ENCODE measurements at regions not wholly inside any gene's neighbourhood (a gene's known extent, or its start where the extent isn't known, plus 50 kb on each side); places are given as distances from the start of the nearest gene placed in this dataset.

DNA sequence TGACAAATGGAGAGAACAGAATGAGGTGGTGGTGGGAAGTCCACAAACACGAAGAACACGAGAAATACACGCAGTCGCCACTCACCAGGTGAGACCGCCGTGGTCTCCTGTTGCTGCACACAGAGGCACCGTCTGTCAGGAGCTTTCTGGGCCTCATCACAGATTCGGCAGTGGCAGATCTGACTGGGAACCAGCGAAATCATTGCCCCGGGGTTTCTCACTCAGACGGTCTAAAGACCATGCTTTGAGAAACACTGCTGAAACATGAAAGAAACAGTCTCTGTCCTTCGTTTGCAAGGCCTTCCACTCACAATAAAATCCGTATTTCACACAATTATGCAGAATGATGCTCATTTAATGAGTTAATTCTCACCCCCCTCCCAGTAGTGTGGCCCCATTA is 130.9 kb upstream of the AFDN start:
- WGBS, 2 donors = 95 to 96% methylated on average over 13 of the region's 13 CpGs
- Histone ChIP-seq H3K4me3 (no peak overlapping the region), H3K27me3 (no peaks in the 10 kb centered on the region), H3K36me3 (no peaks in the 10 kb centered on the region), H3K27ac (no peak overlapping the region), H3K9me3 (no peaks in the 10 kb centered on the region), H3K4me1 (no peaks in the 10 kb centered on the region)
- intact Hi-C loops (cut with DNase I) = no loop called here
- TF ChIP-seq POLR2AphosphoS5 (IDR thresholded peaks at IDR 0.05) = no peak
- TF ChIP-seq EP300 (IDR thresholded peaks at IDR 0.05) = no peak
- TF ChIP-seq, protein P1, sequence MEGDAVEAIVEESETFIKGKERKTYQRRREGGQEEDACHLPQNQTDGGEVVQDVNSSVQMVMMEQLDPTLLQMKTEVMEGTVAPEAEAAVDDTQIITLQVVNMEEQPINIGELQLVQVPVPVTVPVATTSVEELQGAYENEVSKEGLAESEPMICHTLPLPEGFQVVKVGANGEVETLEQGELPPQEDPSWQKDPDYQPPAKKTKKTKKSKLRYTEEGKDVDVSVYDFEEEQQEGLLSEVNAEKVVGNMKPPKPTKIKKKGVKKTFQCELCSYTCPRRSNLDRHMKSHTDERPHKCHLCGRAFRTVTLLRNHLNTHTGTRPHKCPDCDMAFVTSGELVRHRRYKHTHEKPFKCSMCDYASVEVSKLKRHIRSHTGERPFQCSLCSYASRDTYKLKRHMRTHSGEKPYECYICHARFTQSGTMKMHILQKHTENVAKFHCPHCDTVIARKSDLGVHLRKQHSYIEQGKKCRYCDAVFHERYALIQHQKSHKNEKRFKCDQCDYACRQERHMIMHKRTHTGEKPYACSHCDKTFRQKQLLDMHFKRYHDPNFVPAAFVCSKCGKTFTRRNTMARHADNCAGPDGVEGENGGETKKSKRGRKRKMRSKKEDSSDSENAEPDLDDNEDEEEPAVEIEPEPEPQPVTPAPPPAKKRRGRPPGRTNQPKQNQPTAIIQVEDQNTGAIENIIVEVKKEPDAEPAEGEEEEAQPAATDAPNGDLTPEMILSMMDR (IDR thresholded peaks at IDR 0.05) = no peak
- TF ChIP-seq POLR2A (IDR thresholded peaks at IDR 0.05) = no peak
- DNase-seq = no peak

DNA sequence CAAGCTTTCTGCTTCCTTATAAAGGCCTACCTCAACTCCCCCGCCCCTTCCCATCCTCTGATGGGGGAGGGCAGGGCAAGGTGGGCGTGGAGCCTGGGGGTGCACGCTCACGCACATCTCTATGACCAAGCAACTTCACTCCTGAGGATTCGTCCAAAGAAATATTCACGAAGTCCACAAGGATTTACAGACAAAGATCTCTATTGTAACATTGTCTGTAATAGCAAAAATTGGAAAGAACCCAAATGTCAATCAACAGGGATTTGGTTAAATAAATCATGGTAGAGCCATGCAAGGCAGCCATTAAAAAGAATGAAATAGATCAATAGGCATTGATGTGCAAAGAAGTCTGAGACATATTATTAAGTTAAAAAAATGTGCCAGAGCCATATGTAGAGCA is 130.4 kb upstream of the AFDN start:
- intact Hi-C loops (cut with DNase I) = no loop called here
- TF ChIP-seq EP300 (IDR thresholded peaks at IDR 0.05) = no peak

DNA sequence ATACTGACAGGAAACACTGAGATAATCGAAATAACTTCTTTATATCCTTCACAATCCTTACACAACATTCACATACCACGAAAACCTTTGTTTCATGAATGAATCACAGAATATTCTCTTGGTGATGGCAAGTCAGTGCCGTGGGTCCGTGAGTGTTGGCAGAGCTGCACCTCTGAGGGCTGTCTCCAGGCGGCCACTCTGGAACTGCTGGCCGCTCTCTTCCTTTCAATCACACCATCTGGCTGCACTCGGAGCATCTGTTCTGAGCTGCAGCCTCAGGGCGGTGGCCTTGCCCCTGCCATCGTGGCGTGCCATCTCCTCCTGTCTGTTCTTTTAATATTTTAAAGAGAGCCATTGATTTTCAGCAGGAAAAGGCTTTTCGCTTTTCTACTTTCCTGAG is 129.4 kb upstream of the AFDN start:
- intact Hi-C loops (cut with DNase I) = no loop called here
- DNase-seq = no peak
- Histone ChIP-seq H3K27ac (no peak overlapping the region), H3K4me3 (no peak overlapping the region), H3K27me3 (no peaks in the 10 kb centered on the region), H3K9me3 (no peaks in the 10 kb centered on the region), H3K36me3 (no peaks in the 10 kb centered on the region), H3K4me1 (no peaks in the 10 kb centered on the region)
- no peak for TF ChIP-seq EP300 (IDR thresholded peaks at IDR 0.05)
- TF ChIP-seq, protein P1 (IDR thresholded peaks at IDR 0.05) = no peak
- no peak for TF ChIP-seq POLR2A (IDR thresholded peaks at IDR 0.05)
- no peak for TF ChIP-seq POLR2AphosphoS5 (IDR thresholded peaks at IDR 0.05)
- 85 to 86% methylated on average over 11 of the region's 11 CpGs for WGBS, 2 donors

More for the DNA sequence above, 130.4 kb upstream of the AFDN start:
- Histone ChIP-seq H3K27ac (no peak overlapping the region), H3K4me1 (no peaks in the 10 kb centered on the region), H3K4me3 (no peak overlapping the region), H3K9me3 (no peaks in the 10 kb centered on the region), H3K27me3 (no peaks in the 10 kb centered on the region), H3K36me3 (no peaks in the 10 kb centered on the region)
- 84 to 89% methylated on average over 6 of the region's 6 CpGs for WGBS, 2 donors
- DNase-seq = no peak

DNA sequence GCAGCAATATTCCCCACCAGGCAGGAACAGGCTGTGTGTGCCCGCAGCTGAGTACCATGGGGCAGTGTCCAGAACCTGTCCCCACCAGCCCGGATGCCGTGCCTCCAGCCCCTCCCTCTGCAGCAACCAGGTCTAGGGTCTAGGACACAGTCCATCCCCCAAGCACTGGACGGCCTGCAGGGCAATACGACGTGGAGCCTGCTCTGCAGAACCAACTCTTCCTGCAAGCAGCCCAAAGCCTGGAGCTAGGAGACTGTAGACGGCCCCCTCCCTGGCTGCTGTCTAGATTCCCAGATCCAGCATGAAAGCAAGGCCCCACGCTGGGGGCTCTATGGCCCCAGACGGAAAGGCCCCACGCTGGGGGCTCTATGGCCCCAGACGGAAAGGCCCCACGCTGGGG is 128.2 kb upstream of the AFDN start:
- no peaks in the 10 kb centered on the region for H3K4me1 ChIP-seq
- H3K27me3 ChIP-seq = no peaks in the 10 kb centered on the region
- no peak for TF ChIP-seq POLR2A (IDR thresholded peaks at IDR 0.05)
- TF ChIP-seq EP300 (IDR thresholded peaks at IDR 0.05) = no peak
- no peak for TF ChIP-seq POLR2AphosphoS5 (IDR thresholded peaks at IDR 0.05)
- TF ChIP-seq, protein P1 (IDR thresholded peaks at IDR 0.05) = no peak
- peak overlapping the region in 1 of 4 donors; percentile 58 for H3K27ac ChIP-seq
- no peak overlapping the region for H3K4me3 ChIP-seq
- WGBS, 2 donors = 93 to 96% methylated on average over 12 of the region's 12 CpGs
- no peaks in the 10 kb centered on the region for H3K9me3 ChIP-seq
- no peaks in the 10 kb centered on the region for H3K36me3 ChIP-seq
- intact Hi-C loops (cut with DNase I) = no loop called here
- DNase-seq = peak; percentile 58

DNA sequence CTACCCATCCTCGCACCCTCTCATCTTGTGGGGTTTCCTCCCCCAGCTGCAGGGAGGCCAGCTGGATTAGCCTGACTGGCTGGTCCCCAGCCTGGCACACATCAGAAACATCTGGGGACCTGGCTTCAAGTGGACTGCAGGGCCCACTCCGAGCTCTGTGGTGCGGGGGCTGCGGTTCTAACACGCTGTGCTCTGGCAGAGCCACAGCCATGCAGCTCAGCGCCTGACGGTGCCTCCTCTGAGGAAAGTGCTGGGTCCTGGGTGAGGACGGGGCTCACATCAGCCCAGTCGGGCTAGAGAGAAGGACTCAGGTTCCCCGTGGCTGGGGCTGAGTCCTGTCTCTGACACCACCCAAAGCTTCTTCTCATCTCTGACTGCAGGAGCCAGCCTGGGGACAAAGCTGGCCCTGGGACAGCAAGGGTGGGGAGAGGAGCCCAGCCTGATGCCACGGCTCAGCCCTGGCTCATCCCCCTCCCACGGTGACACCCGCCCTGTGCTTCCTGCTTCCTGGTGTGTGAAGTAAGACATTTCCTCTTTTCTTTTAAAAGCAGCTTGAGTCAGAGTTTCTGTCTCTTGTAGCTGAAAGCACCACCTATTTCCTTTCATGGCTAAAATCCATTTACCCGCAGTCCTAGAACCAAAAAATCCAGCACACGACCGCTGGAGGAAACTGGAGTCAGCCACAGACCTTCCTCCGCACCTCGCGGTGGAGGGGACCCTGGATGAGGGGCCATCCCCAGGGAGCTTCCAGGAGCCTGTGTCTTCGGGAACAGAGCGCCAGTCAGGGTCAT is 127.4 kb upstream of the AFDN start:
- peak; percentile 82 for DNase-seq
- no peaks in the 10 kb centered on the region for H3K9me3 ChIP-seq
- H3K27me3 ChIP-seq = no peaks in the 10 kb centered on the region
- 33 to 62% methylated on average over 21 of the region's 21 CpGs for WGBS, 2 donors
- peak in 1 of 4 donors; percentile 42 for TF ChIP-seq POLR2AphosphoS5 (IDR thresholded peaks at IDR 0.05)
- TF ChIP-seq, protein P1 (IDR thresholded peaks at IDR 0.05) = no peak
- no peaks in the 10 kb centered on the region for H3K4me1 ChIP-seq
- peak overlapping the region in 3 of 4 donors; percentile 19 to 58 (median 43) for H3K27ac ChIP-seq
- H3K4me3 ChIP-seq = no peak overlapping the region
- intact Hi-C loops (cut with DNase I) = no loop called here
- no peaks in the 10 kb centered on the region for H3K36me3 ChIP-seq
